ENCODE measurements at regions not wholly inside any gene's neighbourhood (a gene's known extent, or its start where the extent isn't known, plus 50 kb on each side); places are given as distances from the start of the nearest gene placed in this dataset.

DNA sequence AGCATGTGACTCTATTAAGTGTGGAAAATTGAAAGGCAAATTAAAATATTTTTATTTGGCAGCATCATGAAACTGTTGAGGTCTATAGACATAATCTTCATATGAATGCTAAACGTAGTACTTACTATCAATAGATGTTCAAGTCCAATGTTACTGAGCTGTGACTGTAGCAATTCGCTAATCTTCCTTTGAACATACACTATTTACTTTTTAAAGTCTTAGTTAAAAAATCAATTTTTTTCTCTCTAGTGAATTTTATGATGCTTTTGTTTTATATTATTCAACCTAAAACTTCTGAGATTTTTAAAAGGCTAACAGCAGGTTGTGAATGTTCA lies 85.2 kb upstream of the ELOVL5 start:
- Histone ChIP-seq H2BK5ac (ENCODE audit: low read depth, low read length, poor library complexity, severe bottlenecking) (no peak overlapping the region), H4K8ac (ENCODE audit: low read depth in 2 of 2, low read length in 2 of 2) (no peak overlapping the region), H2AK5ac (ENCODE audit: low read depth, low read length) (no peak overlapping the region), H3K4ac (ENCODE audit: low read depth, low read length) (no peak overlapping the region), H4K5ac (ENCODE audit: low read depth, low read length) (no peak overlapping the region), H4K91ac (ENCODE audit: insufficient read depth, low read depth, low read length) (no peak overlapping the region), H3K14ac (replicated peaks; ENCODE audit: low read depth, low read length) (no peak overlapping the region), H3K56ac (ENCODE audit: extremely low read depth, insufficient read depth, low read length) (no peak overlapping the region), H3K9me1 (ENCODE audit: insufficient read depth, low read length) (no peaks in the 10 kb centered on the region), H2BK15ac (ENCODE audit: low read depth, low read length) (no peak overlapping the region), H2BK20ac (ENCODE audit: low read depth, low read length) (no peak overlapping the region), H3K9ac (ENCODE audit: low read depth, low read length) (no peak overlapping the region), H3K27ac (ENCODE audit: insufficient read depth, low read length) (no peak overlapping the region), H3K4me2 (ENCODE audit: low read depth, low read length) (no peak overlapping the region), H3K79me1 (ENCODE audit: low read depth in 1 of 2, low read length in 2 of 2) (no peaks in the 10 kb centered on the region), H2AK9ac (replicated peaks; ENCODE audit: low read depth, low read length, poor library complexity) (no peak overlapping the region), H4K20me1 (ENCODE audit: insufficient read depth, low read length) (no peaks in the 10 kb centered on the region), H3K4me1 (ENCODE audit: control insufficient read depth, insufficient read depth, low read length) (peaks cover 6% of the 10 kb centered on the region), H3K4me3 (ENCODE audit: insufficient read depth, low read depth, low read length) (no peak overlapping the region), H3K23ac (ENCODE audit: low read depth, low read length) (no peak overlapping the region), H3K36me3 (ENCODE audit: control insufficient read depth, insufficient read depth, low read length) (no peaks in the 10 kb centered on the region), H3K27me3 (ENCODE audit: control insufficient read depth, insufficient read depth, low read length) (no peaks in the 10 kb centered on the region; the same call in 1 of the 2 replicates), H2AFZ (replicated peaks; ENCODE audit: low read length, poor library complexity) (no peak overlapping the region), H3K9me3 (ENCODE audit: control insufficient read depth, insufficient read depth, low read length) (no peaks in the 10 kb centered on the region), H3K18ac (ENCODE audit: low read depth, low read length) (no peak overlapping the region), H2BK120ac (ENCODE audit: low read depth, low read length) (no peak overlapping the region)
- no TSS peak for BruUV-seq (replicated peaks)
- DNase-seq (no peak), ATAC-seq (ENCODE audit: low read depth) (no peak)
- ChIA-PET CTCF (interaction anchor here (0.6 to 1.4 kb wide), 2 partner anchors 50 to 263 kb away, joined by 3 to 5 read pairs; no protein-coding TSS in a partner anchor), POLR2A (ENCODE audit: unreplicated experiment) (no interaction called here)
- WGBS, 2 experiments (ENCODE audit: extremely low coverage in 2 of 2, insufficient read length in 1 of 2), result no CpG with 5 or more reads among the region's 2 CpGs
- dilution Hi-C loops (cut with HindIII; ENCODE audit: low sequenced_read_pairs, unreplicated experiment) (no loop called here), in situ Hi-C loops (cut with MboI; ENCODE audit: low sequenced_read_pairs) (no loop called here), intact Hi-C loops (cut with micrococcal nuclease) (loop anchor here (10.0 kb wide), 1 partner anchor 149 kb away; no protein-coding TSS in a partner anchor)
- TF ChIP-seq, protein P1, sequence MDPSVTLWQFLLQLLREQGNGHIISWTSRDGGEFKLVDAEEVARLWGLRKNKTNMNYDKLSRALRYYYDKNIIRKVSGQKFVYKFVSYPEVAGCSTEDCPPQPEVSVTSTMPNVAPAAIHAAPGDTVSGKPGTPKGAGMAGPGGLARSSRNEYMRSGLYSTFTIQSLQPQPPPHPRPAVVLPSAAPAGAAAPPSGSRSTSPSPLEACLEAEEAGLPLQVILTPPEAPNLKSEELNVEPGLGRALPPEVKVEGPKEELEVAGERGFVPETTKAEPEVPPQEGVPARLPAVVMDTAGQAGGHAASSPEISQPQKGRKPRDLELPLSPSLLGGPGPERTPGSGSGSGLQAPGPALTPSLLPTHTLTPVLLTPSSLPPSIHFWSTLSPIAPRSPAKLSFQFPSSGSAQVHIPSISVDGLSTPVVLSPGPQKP (IDR thresholded peaks at IDR 0.05; ENCODE audit: borderline replicate concordance, low read depth, low read length), result no peak
- TF ChIP-seq FOS (IDR thresholded peaks at IDR 0.05; ENCODE audit: low read depth, low read length) (no peak), RFX5 (IDR thresholded peaks at IDR 0.05; ENCODE audit: low read depth, low read length) (no peak), MAZ (IDR thresholded peaks at IDR 0.05; ENCODE audit: borderline replicate concordance, low read depth, low read length) (no peak), BHLHE40 (IDR thresholded peaks at IDR 0.05; ENCODE audit: low read depth, low read length) (no peak), NFE2L2 (IDR thresholded peaks at IDR 0.05; ENCODE audit: low read depth, low read length) (no peak), MAFK (IDR thresholded peaks at IDR 0.05; ENCODE audit: low read depth, low read length) (no peak), POLR2A (IDR thresholded peaks at IDR 0.05; ENCODE audit: low read depth, low read length) (no peak), SMC3 (IDR thresholded peaks at IDR 0.05; ENCODE audit: low read depth, low read length) (no peak), MXI1 (IDR thresholded peaks at IDR 0.05; ENCODE audit: borderline replicate concordance, low read depth, low read length) (no peak), RAD21 (IDR thresholded peaks at IDR 0.05; ENCODE audit: low read length) (no peak), CHD1 (IDR thresholded peaks at IDR 0.05; ENCODE audit: low read depth, low read length) (no peak), CEBPB (IDR thresholded peaks at IDR 0.05; ENCODE audit: low read depth, low read length) (no peak), RCOR1 (IDR thresholded peaks at IDR 0.05; ENCODE audit: insufficient replicate concordance, low read length) (no peak)
- TF ChIP-seq, protein P2, sequence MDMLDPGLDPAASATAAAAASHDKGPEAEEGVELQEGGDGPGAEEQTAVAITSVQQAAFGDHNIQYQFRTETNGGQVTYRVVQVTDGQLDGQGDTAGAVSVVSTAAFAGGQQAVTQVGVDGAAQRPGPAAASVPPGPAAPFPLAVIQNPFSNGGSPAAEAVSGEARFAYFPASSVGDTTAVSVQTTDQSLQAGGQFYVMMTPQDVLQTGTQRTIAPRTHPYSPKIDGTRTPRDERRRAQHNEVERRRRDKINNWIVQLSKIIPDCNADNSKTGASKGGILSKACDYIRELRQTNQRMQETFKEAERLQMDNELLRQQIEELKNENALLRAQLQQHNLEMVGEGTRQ (IDR thresholded peaks at IDR 0.05; ENCODE audit: low read depth, low read length), result no peak
- TF ChIP-seq, protein P3, sequence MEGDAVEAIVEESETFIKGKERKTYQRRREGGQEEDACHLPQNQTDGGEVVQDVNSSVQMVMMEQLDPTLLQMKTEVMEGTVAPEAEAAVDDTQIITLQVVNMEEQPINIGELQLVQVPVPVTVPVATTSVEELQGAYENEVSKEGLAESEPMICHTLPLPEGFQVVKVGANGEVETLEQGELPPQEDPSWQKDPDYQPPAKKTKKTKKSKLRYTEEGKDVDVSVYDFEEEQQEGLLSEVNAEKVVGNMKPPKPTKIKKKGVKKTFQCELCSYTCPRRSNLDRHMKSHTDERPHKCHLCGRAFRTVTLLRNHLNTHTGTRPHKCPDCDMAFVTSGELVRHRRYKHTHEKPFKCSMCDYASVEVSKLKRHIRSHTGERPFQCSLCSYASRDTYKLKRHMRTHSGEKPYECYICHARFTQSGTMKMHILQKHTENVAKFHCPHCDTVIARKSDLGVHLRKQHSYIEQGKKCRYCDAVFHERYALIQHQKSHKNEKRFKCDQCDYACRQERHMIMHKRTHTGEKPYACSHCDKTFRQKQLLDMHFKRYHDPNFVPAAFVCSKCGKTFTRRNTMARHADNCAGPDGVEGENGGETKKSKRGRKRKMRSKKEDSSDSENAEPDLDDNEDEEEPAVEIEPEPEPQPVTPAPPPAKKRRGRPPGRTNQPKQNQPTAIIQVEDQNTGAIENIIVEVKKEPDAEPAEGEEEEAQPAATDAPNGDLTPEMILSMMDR (conservative IDR thresholded peaks at IDR 0.05; ENCODE audit: low read depth, low read length), result no peak
